Panc1 (cell line): ENCODE measurements at regions not wholly inside any gene's neighbourhood (a gene's known extent, or its start where the extent isn't known, plus 50 kb on each side); places are given as distances from the start of the nearest gene placed in this dataset.

Experiments used
- ATAC-seq: fragments of 200-7000 bp; cut with Tn5 transposase; 2 replicates; pipeline ENCODE4 v1.9.1; 2020; ENCODE audit warnings: mild to moderate bottlenecking, moderate library complexity
- BruUV-seq: library from RNA; stranded (reverse); fragments of 400-500 nt; replicated peaks from 2 replicates; lab custom pipeline; 2021; lab: Mats Ljungman, UMichigan
- CTCF ChIA-PET: fragments of 300-600 bp; sonication (Branson Sonifier 250); formaldehyde crosslinking; loops from one replicate; lab custom pipeline; 2022; ENCODE audit warnings: antibody characterized with exemption; lab: Charles Lee
- POLR2A ChIA-PET: fragments of 300-600 bp; sonication (Branson Sonifier 250); formaldehyde crosslinking; loops from one replicate; lab custom pipeline; 2022; ENCODE audit warnings: antibody characterized with exemption; lab: Charles Lee
- DNase-seq: peaks from one replicate; pipeline ENCODE4 v3.0.0-alpha.2; 2010; ENCODE audit warnings: low read depth, low spot score
- H3K27ac ChIP-seq: 2 replicates; pipeline ENCODE4 v1.5.1; 2011; ENCODE audit warnings: mild to moderate bottlenecking, low read length, inconsistent platforms
- H3K27me3 ChIP-seq: fragments of 200-500 bp; sonication (Bioruptor generic); 2 replicates; pipeline ENCODE4 v1.6.0; 2014; ENCODE audit warnings: low read length, inconsistent platforms; ENCODE audit not compliant: control insufficient read depth, insufficient read depth
- H3K36me3 ChIP-seq: fragments of 200-500 bp; sonication (Bioruptor generic); 2 replicates; pipeline ENCODE4 v1.5.1; 2014; ENCODE audit warnings: inconsistent platforms, mild to moderate bottlenecking, low read length, moderate library complexity; ENCODE audit not compliant: control insufficient read depth, insufficient read depth
- H3K4me1 ChIP-seq: 2 replicates; pipeline ENCODE4 v1.5.1; 2011; ENCODE audit warnings: inconsistent platforms, mild to moderate bottlenecking, low read length, moderate library complexity; ENCODE audit not compliant: control insufficient read depth, insufficient read depth
- H3K4me3 ChIP-seq, 2 experiments: 2 replicates each; pipeline ENCODE4 v1.5.1; 2011 to 2012; ENCODE audit warnings: low read depth in 2 of 2, low read length in 2 of 2, mild to moderate bottlenecking in 2 of 2, inconsistent platforms in 1 of 2, moderate library complexity in 1 of 2
- H3K9me3 ChIP-seq: fragments of 200-500 bp; sonication (Bioruptor generic); 2 replicates; pipeline ENCODE4 v1.5.1; 2014; ENCODE audit warnings: low read depth, mild to moderate bottlenecking, inconsistent platforms, low read length, moderate library complexity; ENCODE audit not compliant: control insufficient read depth, insufficient read depth
- CTCF ChIP-seq: fragments of 450-650 bp; IDR thresholded peaks from 2 replicates; pipeline ENCODE4 v1.5.1; 2017; ENCODE audit warnings: mild to moderate bottlenecking
- POLR2AphosphoS5 ChIP-seq: IDR thresholded peaks from 2 replicates; pipeline ENCODE4 v1.6.1; 2012; ENCODE audit warnings: mild to moderate bottlenecking, low read depth, low read length, moderate library complexity
- REST ChIP-seq, 2 experiments: IDR thresholded peaks; 2 replicates each; pipeline ENCODE4 v1.6.1; 2011 to 2012; ENCODE audit warnings: low read depth in 2 of 2, control low read depth in 1 of 2, low read length in 1 of 2, mild to moderate bottlenecking in 1 of 2, moderate library complexity in 1 of 2; ENCODE audit not compliant: insufficient read depth in 1 of 2
- SIN3A ChIP-seq: IDR thresholded peaks from 2 replicates; pipeline ENCODE4 v1.6.1; 2012; ENCODE audit warnings: low read depth, mild to moderate bottlenecking, low read length, moderate library complexity, borderline replicate concordance; ENCODE audit not compliant: insufficient read depth
- TCF7L2 ChIP-seq: IDR thresholded peaks from 2 replicates; pipeline ENCODE4 v1.6.1; 2011; ENCODE audit warnings: mild to moderate bottlenecking, low read depth, low read length, inconsistent platforms
- in situ Hi-C: cut with HindIII; loops from 2 replicates; pipeline ENCODE4 v1.10.0; 2016; ENCODE audit warnings: low sequenced_read_pairs, low pct_unique_long_range_greater_than_20kb
- intact Hi-C: fragments of 100-400 bp; cut with micrococcal nuclease; formaldehyde crosslinking; loops from one replicate; pipeline ENCODE4 v1.10.0; 2022; ENCODE audit not compliant: unreplicated experiment

- Histone ChIP-seq H3K4me1 (no peaks in the 10 kb centered on the region), H3K27ac (no peak overlapping the region), H3K4me3 (no peak overlapping the region), H3K27me3 (no peaks in the 10 kb centered on the region), H3K9me3 (no peaks in the 10 kb centered on the region), H3K36me3 (no peaks in the 10 kb centered on the region)
- DNase-seq (no peak), ATAC-seq (no peak)
- no TSS peak for BruUV-seq
- in situ Hi-C loops (no loop called here), intact Hi-C loops (no loop called here)
- TF ChIP-seq POLR2AphosphoS5 = no peak
- no peak for TF ChIP-seq SIN3A
- TF ChIP-seq TCF7L2 = no peak
- no peak for TF ChIP-seq REST (IDR thresholded peaks at IDR 0.05; ENCODE audit: insufficient read depth in 1 of 2, low read depth in 2 of 2, low read length in 1 of 2)
- TF ChIP-seq CTCF = no peak
- ChIA-PET CTCF (no interaction called here), POLR2A (no interaction called here)
These were observed 632.6 kb upstream of the SEMA6A start for GRCh38 chr5:117207088-117207668.

- intact Hi-C loops (no loop called here), in situ Hi-C loops (no loop called here)
- Histone ChIP-seq H3K9me3 (no peaks in the 10 kb centered on the region), H3K36me3 (no peaks in the 10 kb centered on the region), H3K27ac (no peak overlapping the region), H3K4me1 (no peaks in the 10 kb centered on the region), H3K4me3 (no peak overlapping the region), H3K27me3 (no peaks in the 10 kb centered on the region)
- ChIA-PET CTCF (no interaction called here), POLR2A (no interaction called here)
- no peak for DNase-seq
- TF ChIP-seq REST (IDR thresholded peaks at IDR 0.05; ENCODE audit: insufficient read depth in 1 of 2, low read depth in 2 of 2, low read length in 1 of 2) = no peak
- no peak for TF ChIP-seq TCF7L2
- no peak for ATAC-seq
- no TSS peak for BruUV-seq
These were observed 631.3 kb upstream of the SEMA6A start for GRCh38 chr5:117205894-117206293.
